HL-60 (cell line): ENCODE measurements at regions not wholly inside any gene's neighbourhood (a gene's known extent, or its start where the extent isn't known, plus 50 kb on each side); places are given as distances from the start of the nearest gene placed in this dataset.

Source experiments
- TF ChIP-seq, protein P1 (sequence below): IDR thresholded peaks from one replicate; pipeline ENCODE4 v1.5.1; 2011; ENCODE audit warnings: low read length, control low read depth, inconsistent platforms; ENCODE audit not compliant: insufficient read depth
- TF ChIP-seq, protein P2 (sequence below): IDR thresholded peaks from 2 replicates; pipeline ENCODE4 v1.6.1; 2012; ENCODE audit warnings: low read depth; ENCODE audit not compliant: insufficient replicate concordance

DNA sequence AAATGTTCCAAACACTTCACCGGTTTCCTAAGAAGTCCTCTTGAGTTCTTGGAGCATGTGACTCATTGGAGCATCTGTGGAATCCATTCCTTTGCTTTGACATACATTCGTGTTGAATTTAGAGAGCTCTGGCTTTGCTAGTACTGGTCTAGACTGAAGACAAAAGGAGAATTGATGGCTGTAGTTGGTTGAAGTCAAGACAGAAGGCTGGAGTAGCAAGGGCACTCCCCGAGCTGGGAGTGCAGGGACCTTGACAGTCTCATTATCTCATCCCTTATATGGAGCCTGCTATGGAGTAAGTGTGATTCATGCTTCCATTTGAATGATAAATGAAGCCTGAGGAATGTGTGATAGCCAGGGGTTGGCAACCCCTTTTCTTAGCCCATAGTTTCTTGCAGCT lies 1249.1 kb downstream of the TYW1 start:
- TF ChIP-seq, protein P1, sequence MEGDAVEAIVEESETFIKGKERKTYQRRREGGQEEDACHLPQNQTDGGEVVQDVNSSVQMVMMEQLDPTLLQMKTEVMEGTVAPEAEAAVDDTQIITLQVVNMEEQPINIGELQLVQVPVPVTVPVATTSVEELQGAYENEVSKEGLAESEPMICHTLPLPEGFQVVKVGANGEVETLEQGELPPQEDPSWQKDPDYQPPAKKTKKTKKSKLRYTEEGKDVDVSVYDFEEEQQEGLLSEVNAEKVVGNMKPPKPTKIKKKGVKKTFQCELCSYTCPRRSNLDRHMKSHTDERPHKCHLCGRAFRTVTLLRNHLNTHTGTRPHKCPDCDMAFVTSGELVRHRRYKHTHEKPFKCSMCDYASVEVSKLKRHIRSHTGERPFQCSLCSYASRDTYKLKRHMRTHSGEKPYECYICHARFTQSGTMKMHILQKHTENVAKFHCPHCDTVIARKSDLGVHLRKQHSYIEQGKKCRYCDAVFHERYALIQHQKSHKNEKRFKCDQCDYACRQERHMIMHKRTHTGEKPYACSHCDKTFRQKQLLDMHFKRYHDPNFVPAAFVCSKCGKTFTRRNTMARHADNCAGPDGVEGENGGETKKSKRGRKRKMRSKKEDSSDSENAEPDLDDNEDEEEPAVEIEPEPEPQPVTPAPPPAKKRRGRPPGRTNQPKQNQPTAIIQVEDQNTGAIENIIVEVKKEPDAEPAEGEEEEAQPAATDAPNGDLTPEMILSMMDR, result no peak
- TF ChIP-seq, protein P2, sequence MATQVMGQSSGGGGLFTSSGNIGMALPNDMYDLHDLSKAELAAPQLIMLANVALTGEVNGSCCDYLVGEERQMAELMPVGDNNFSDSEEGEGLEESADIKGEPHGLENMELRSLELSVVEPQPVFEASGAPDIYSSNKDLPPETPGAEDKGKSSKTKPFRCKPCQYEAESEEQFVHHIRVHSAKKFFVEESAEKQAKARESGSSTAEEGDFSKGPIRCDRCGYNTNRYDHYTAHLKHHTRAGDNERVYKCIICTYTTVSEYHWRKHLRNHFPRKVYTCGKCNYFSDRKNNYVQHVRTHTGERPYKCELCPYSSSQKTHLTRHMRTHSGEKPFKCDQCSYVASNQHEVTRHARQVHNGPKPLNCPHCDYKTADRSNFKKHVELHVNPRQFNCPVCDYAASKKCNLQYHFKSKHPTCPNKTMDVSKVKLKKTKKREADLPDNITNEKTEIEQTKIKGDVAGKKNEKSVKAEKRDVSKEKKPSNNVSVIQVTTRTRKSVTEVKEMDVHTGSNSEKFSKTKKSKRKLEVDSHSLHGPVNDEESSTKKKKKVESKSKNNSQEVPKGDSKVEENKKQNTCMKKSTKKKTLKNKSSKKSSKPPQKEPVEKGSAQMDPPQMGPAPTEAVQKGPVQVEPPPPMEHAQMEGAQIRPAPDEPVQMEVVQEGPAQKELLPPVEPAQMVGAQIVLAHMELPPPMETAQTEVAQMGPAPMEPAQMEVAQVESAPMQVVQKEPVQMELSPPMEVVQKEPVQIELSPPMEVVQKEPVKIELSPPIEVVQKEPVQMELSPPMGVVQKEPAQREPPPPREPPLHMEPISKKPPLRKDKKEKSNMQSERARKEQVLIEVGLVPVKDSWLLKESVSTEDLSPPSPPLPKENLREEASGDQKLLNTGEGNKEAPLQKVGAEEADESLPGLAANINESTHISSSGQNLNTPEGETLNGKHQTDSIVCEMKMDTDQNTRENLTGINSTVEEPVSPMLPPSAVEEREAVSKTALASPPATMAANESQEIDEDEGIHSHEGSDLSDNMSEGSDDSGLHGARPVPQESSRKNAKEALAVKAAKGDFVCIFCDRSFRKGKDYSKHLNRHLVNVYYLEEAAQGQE, result no peak
